K562 (cell line): ENCODE measurements at regions not wholly inside any gene's neighbourhood (a gene's known extent, or its start where the extent isn't known, plus 50 kb on each side); places are given as distances from the start of the nearest gene placed in this dataset.

Experiments
- EZH2 ChIP-seq: IDR thresholded peaks from 2 replicates; pipeline ENCODE4 v1.6.1; 2012; ENCODE audit warnings: low read depth, mild to moderate bottlenecking, inconsistent platforms, low read length, borderline replicate concordance
- FOXP1 ChIP-seq: sonication (generic); formaldehyde crosslinking; IDR thresholded peaks from 2 replicates; pipeline ENCODE4 v1.8.0; 2022; ENCODE audit warnings: mild to moderate bottlenecking, missing genetic modification reagents
- POLR2A ChIP-seq: fragments of 450-650 bp; conservative IDR thresholded peaks from 2 replicates; pipeline ENCODE4 v1.6.1; 2016
- SPI1 ChIP-seq: IDR thresholded peaks from 2 replicates; pipeline ENCODE4 v1.6.1; 2011; ENCODE audit warnings: low read depth, low read length, control low read depth, borderline replicate concordance

GRCh38 chr5:158155811-158156505, 297.0 kb upstream of the CLINT1 start:
- no peak for TF ChIP-seq EZH2
- TF ChIP-seq SPI1 = no peak
- TF ChIP-seq POLR2A = no peak
- TF ChIP-seq FOXP1 (CRISPR knock-in tag) = no peak
